ENCODE measurements at regions not wholly inside any gene's neighbourhood (a gene's known extent, or its start where the extent isn't known, plus 50 kb on each side); places are given as distances from the start of the nearest gene placed in this dataset.
"Not testable (repeated sequence)": the region's sequence is repeated elsewhere in the genome, so short reads cannot be mapped to it uniquely, and the experiment has no call there.

DNA sequence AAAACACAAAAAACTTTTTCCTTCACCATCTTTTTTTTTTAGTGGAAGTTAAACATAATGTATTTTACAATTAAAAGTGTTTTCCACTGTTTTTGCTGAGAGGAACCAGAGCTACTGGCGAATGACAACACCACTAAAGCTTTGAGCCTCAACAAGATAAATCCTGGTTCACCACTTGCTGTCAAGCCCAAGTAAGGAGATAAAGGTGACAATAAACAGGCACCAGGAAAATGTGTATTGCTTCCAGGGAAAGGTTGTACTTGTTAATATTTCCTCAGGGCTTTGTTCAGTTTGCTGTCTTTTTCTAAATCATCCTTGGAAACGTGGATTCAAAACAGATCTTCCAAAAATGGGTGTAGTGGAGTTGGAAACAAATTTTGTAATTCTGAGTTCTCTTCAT is 109.9 kb upstream of the ANKRD30A start:
- 44 to 45% methylated on average over 2 of the region's 2 CpGs for WGBS, 2 donors
- Histone ChIP-seq H3K36me3 (no peaks in the 10 kb centered on the region), H3K9me3 (no peaks in the 10 kb centered on the region), H3K27me3 (no peaks in the 10 kb centered on the region), H3K4me1 (no peaks in the 10 kb centered on the region), H3K4me3 (no peak overlapping the region), H3K27ac (no peak overlapping the region)
- DNase-seq (ENCODE audit: low spot score in 2 of 2) = no peak
- TF ChIP-seq POLR2A (IDR thresholded peaks at IDR 0.05) (no peak), CTCF (IDR thresholded peaks at IDR 0.05) (no peak), EP300 (IDR thresholded peaks at IDR 0.05) (no peak)

GRCh38 chr10:37010741-37011140 is 114.7 kb upstream of the ANKRD30A start:
- Histone ChIP-seq H3K27ac (no peak overlapping the region), H3K4me1 (no peaks in the 10 kb centered on the region), H3K27me3 (no peaks in the 10 kb centered on the region), H3K4me3 (no peak overlapping the region), H3K36me3 (no peaks in the 10 kb centered on the region), H3K9me3 (no peaks in the 10 kb centered on the region)
- WGBS, 2 donors = 78 to 80% methylated on average over 7 of the region's 7 CpGs
- TF ChIP-seq CTCF (IDR thresholded peaks at IDR 0.05) (no peak), POLR2A (IDR thresholded peaks at IDR 0.05) (no peak), EP300 (IDR thresholded peaks at IDR 0.05) (no peak)
- no peak for DNase-seq (ENCODE audit: low spot score in 2 of 2)

GRCh38 chr10:37008276-37008675 is 117.1 kb upstream of the ANKRD30A start:
- H3K9me3 ChIP-seq; H3K4me3 ChIP-seq; H3K27me3 ChIP-seq; DNase-seq (ENCODE audit: low spot score in 2 of 2); H3K36me3 ChIP-seq; H3K27ac ChIP-seq; H3K4me1 ChIP-seq: not testable (repeated sequence)
- 51 to 52% methylated on average over 2 of the region's 2 CpGs for WGBS, 2 donors

GRCh38 chr10:37003126-37003525 is 122.3 kb upstream of the ANKRD30A start:
- no peak for TF ChIP-seq EP300 (IDR thresholded peaks at IDR 0.05)
- no peak for TF ChIP-seq POLR2A (IDR thresholded peaks at IDR 0.05)
- no peak for TF ChIP-seq CTCF (IDR thresholded peaks at IDR 0.05)
- Histone ChIP-seq H3K9me3 (no peaks in the 10 kb centered on the region), H3K4me1 (no peaks in the 10 kb centered on the region), H3K36me3 (no peaks in the 10 kb centered on the region), H3K27ac (no peak overlapping the region), H3K27me3 (no peaks in the 10 kb centered on the region), H3K4me3 (no peak overlapping the region)
- no peak for DNase-seq (ENCODE audit: low spot score in 2 of 2)
- 72 to 82% methylated on average over 2 of the region's 2 CpGs for WGBS, 2 donors

- H3K36me3 ChIP-seq; H3K4me1 ChIP-seq; H3K27ac ChIP-seq; H3K4me3 ChIP-seq; H3K27me3 ChIP-seq; DNase-seq (ENCODE audit: low spot score in 2 of 2); H3K9me3 ChIP-seq: not testable (repeated sequence)
- WGBS, 2 donors = 88 to 91% methylated on average over 14 of the region's 14 CpGs
These were observed 129.6 kb upstream of the ANKRD30A start for GRCh38 chr10:36995806-36996205.

DNA sequence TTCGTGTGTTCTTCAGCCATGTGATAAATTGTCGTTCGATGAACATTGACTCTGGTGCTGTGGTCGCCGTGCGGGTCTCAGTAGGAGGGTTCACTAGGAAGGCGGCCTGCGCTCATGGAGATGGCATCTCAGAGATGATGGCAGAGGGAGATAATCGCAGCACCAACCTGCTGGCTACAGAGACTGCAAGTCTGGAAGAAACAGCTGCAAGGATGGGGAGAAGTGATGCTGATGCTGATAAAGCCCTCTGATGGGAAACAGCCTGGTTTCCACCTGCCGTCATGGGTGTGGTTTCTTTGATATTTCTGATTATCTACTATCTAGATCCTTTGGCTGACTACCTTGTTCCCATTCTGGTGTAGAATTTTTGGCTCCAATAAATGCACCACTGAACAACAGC is 130.5 kb upstream of the ANKRD30A start:
- Histone ChIP-seq H3K4me3 (no peak overlapping the region), H3K27me3 (no peaks in the 10 kb centered on the region), H3K27ac (no peak overlapping the region), H3K4me1 (no peaks in the 10 kb centered on the region), H3K9me3 (no peaks in the 10 kb centered on the region), H3K36me3 (no peaks in the 10 kb centered on the region)
- no peak for TF ChIP-seq EP300 (IDR thresholded peaks at IDR 0.05)
- TF ChIP-seq CTCF (IDR thresholded peaks at IDR 0.05) = no peak
- no peak for TF ChIP-seq POLR2A (IDR thresholded peaks at IDR 0.05)
- no peak for DNase-seq (ENCODE audit: low spot score in 2 of 2)
- 89 to 91% methylated on average over 10 of the region's 10 CpGs for WGBS, 2 donors
